GM12878 (cell line): ENCODE measurements at regions not wholly inside any gene's neighbourhood (a gene's known extent, or its start where the extent isn't known, plus 50 kb on each side); places are given as distances from the start of the nearest gene placed in this dataset.

ENCODE experiments used
- NBN ChIP-seq: fragments of 450-650 bp; IDR thresholded peaks from 2 replicates; pipeline ENCODE4 v1.6.1; 2016
- NFXL1 ChIP-seq: fragments of 450-650 bp; IDR thresholded peaks from 2 replicates; pipeline ENCODE4 v1.6.1; 2017; ENCODE audit warnings: antibody characterized with exemption, mild to moderate bottlenecking, borderline replicate concordance
- NR2F1 ChIP-seq: fragments of 450-650 bp; conservative IDR thresholded peaks from 2 replicates; pipeline ENCODE4 v1.6.1; 2017; ENCODE audit warnings: mild to moderate bottlenecking
- RBBP5 ChIP-seq: fragments of 200-600 bp; sonication (generic); conservative IDR thresholded peaks from 2 replicates; pipeline ENCODE4 v1.6.1; 2016
- SUZ12 ChIP-seq: fragments of 200-600 bp; sonication (generic); IDR thresholded peaks from one replicate; pipeline ENCODE4 v1.6.1; 2018; ENCODE audit warnings: antibody characterized with exemption, mild to moderate bottlenecking; ENCODE audit not compliant: unreplicated experiment
- ZNF24 ChIP-seq: fragments of 450-650 bp; IDR thresholded peaks from 2 replicates; pipeline ENCODE4 v1.6.1; 2017; ENCODE audit warnings: antibody characterized with exemption, mild to moderate bottlenecking
- TF ChIP-seq, protein P1 (sequence below): IDR thresholded peaks from 2 replicates; pipeline ENCODE4 v1.6.1; 2012; ENCODE audit warnings: mild to moderate bottlenecking, low read depth, low read length
- TF ChIP-seq, protein P2 (sequence below): fragments of 150-350 bp; IDR thresholded peaks from 2 replicates; pipeline ENCODE4 v1.6.1; 2014; ENCODE audit warnings: mild to moderate bottlenecking, low read depth, low read length
- TF ChIP-seq, protein P3 (sequence below): fragments of 450-650 bp; IDR thresholded peaks from 2 replicates; pipeline ENCODE4 v1.6.1; 2017; ENCODE audit warnings: low read depth, mild to moderate bottlenecking, moderate library complexity

DNA sequence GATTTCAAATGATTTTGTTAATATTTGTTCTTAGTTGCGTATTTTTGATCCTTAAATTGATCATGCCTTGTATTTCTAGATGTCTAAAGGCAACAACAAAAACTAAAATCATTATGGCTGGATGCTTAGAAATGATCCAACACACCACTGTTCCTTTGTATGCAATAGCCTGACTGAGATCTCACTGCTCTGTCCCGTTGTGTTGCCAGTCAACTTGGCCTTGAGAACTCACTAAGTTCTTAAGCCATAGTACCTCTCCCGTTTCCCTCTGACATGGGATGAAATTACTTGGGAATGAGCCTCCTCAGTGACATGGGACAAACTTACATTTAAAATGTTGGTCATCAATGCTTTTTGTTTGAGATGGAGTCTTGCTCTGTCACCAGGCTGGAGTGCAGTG, 222.0 kb upstream of the HS6ST1 start (continued):
- TF ChIP-seq, protein P1, sequence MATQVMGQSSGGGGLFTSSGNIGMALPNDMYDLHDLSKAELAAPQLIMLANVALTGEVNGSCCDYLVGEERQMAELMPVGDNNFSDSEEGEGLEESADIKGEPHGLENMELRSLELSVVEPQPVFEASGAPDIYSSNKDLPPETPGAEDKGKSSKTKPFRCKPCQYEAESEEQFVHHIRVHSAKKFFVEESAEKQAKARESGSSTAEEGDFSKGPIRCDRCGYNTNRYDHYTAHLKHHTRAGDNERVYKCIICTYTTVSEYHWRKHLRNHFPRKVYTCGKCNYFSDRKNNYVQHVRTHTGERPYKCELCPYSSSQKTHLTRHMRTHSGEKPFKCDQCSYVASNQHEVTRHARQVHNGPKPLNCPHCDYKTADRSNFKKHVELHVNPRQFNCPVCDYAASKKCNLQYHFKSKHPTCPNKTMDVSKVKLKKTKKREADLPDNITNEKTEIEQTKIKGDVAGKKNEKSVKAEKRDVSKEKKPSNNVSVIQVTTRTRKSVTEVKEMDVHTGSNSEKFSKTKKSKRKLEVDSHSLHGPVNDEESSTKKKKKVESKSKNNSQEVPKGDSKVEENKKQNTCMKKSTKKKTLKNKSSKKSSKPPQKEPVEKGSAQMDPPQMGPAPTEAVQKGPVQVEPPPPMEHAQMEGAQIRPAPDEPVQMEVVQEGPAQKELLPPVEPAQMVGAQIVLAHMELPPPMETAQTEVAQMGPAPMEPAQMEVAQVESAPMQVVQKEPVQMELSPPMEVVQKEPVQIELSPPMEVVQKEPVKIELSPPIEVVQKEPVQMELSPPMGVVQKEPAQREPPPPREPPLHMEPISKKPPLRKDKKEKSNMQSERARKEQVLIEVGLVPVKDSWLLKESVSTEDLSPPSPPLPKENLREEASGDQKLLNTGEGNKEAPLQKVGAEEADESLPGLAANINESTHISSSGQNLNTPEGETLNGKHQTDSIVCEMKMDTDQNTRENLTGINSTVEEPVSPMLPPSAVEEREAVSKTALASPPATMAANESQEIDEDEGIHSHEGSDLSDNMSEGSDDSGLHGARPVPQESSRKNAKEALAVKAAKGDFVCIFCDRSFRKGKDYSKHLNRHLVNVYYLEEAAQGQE = no peak
- no peak for TF ChIP-seq ZNF24
- no peak for TF ChIP-seq RBBP5
- TF ChIP-seq NFXL1 = no peak
- TF ChIP-seq NR2F1 = no peak
- no peak for TF ChIP-seq NBN
- TF ChIP-seq, protein P2, sequence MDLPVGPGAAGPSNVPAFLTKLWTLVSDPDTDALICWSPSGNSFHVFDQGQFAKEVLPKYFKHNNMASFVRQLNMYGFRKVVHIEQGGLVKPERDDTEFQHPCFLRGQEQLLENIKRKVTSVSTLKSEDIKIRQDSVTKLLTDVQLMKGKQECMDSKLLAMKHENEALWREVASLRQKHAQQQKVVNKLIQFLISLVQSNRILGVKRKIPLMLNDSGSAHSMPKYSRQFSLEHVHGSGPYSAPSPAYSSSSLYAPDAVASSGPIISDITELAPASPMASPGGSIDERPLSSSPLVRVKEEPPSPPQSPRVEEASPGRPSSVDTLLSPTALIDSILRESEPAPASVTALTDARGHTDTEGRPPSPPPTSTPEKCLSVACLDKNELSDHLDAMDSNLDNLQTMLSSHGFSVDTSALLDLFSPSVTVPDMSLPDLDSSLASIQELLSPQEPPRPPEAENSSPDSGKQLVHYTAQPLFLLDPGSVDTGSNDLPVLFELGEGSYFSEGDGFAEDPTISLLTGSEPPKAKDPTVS = no peak
- TF ChIP-seq, protein P3, sequence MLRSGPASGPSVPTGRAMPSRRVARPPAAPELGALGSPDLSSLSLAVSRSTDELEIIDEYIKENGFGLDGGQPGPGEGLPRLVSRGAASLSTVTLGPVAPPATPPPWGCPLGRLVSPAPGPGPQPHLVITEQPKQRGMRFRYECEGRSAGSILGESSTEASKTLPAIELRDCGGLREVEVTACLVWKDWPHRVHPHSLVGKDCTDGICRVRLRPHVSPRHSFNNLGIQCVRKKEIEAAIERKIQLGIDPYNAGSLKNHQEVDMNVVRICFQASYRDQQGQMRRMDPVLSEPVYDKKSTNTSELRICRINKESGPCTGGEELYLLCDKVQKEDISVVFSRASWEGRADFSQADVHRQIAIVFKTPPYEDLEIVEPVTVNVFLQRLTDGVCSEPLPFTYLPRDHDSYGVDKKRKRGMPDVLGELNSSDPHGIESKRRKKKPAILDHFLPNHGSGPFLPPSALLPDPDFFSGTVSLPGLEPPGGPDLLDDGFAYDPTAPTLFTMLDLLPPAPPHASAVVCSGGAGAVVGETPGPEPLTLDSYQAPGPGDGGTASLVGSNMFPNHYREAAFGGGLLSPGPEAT = no peak
- no peak for TF ChIP-seq SUZ12
